Colonic mucosa (tissue), 4 donors: ENCODE measurements at regions not wholly inside any gene's neighbourhood (a gene's known extent, or its start where the extent isn't known, plus 50 kb on each side); places are given as distances from the start of the nearest gene placed in this dataset.
A peak's percentile ranks its signal among the peaks of the same experiment; 100 is the strongest.

Experiments
- DNase-seq: peaks from one replicate; pipeline ENCODE4 v3.0.0-alpha.2; 2020
- H3K27ac ChIP-seq: fragments of 200-600 bp; one replicate; pipeline ENCODE4 v1.8.0; 2021
- H3K27me3 ChIP-seq: fragments of 200-600 bp; one replicate; pipeline ENCODE4 v1.8.0; 2021
- H3K36me3 ChIP-seq: fragments of 200-600 bp; one replicate; pipeline ENCODE4 v1.8.0; 2021
- H3K4me1 ChIP-seq: fragments of 200-600 bp; one replicate; pipeline ENCODE4 v1.8.0; 2021; ENCODE audit warnings: mild to moderate bottlenecking
- H3K4me3 ChIP-seq: fragments of 200-600 bp; one replicate; pipeline ENCODE4 v1.8.0; 2021
- H3K9ac ChIP-seq, 2 donors: one replicate each; pipeline ENCODE4 v1.7.0; 2013; ENCODE audit warnings: control low read depth in 2 of 2, low read depth in 2 of 2, low read length in 2 of 2
- H3K9me3 ChIP-seq: fragments of 200-600 bp; one replicate; pipeline ENCODE4 v1.8.0; 2021
- intact Hi-C: fragments of 100-400 bp; cut with DNase I; formaldehyde crosslinking; loops from one replicate; pipeline ENCODE4 v1.14.1; 2022
- TF ChIP-seq, protein P1 (sequence below): fragments of 200-600 bp; IDR thresholded peaks from one replicate; pipeline ENCODE4 v1.8.0; 2022; ENCODE audit warnings: antibody characterized with exemption, mild to moderate bottlenecking
- donor health status: healthy.
- donor health status: DM: no; HTN: no; CAD: no.
- donor health status: DM: no; HTN: no; CAD: no.

DNA sequence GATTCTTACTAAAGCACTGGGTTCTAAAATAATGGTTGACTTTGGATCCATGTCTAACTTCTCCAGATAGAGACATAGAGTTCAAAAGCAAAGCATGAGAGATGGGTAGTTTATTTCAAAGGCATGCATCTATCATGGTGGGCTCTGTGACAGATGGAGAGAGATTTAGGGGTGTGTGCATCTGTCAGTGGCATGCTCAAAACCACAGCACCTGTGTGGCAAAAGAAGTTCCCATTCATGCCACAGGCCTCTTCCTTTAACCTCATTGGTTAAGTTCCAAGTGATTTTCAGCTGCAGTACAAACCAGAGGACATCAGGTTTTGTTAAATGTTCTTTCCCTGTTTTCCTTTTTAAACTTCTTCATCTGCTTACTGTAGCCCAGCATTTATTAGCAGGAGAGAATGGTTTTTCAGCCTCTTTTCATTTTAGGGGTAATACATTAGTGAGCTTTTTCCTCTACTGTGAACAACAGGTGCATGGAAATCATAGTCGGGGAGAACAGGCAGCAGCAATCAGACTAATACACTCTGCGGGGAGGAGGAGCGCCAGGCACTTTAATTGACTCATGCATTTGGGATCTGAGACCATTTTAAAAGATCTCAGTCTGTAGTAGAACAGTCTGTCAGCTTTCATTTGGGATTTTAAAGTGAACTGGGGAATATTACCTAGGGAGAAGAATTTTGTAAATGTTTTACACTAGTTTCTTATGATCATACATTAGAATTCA, 52.4 kb upstream of the UPP2 start:
- Histone ChIP-seq H3K9ac (no peak overlapping the region), H3K36me3 (no peaks in the 10 kb centered on the region), H3K27me3 (no peaks in the 10 kb centered on the region), H3K4me3 (no peak overlapping the region), H3K9me3 (no peaks in the 10 kb centered on the region), H3K27ac (no peak overlapping the region), H3K4me1 (no peaks in the 10 kb centered on the region)
- DNase-seq = no peak
- intact Hi-C loops = loop anchor here (10.0 kb wide), 1 partner anchor 416 kb away; no protein-coding TSS in a partner anchor
- TF ChIP-seq, protein P1, sequence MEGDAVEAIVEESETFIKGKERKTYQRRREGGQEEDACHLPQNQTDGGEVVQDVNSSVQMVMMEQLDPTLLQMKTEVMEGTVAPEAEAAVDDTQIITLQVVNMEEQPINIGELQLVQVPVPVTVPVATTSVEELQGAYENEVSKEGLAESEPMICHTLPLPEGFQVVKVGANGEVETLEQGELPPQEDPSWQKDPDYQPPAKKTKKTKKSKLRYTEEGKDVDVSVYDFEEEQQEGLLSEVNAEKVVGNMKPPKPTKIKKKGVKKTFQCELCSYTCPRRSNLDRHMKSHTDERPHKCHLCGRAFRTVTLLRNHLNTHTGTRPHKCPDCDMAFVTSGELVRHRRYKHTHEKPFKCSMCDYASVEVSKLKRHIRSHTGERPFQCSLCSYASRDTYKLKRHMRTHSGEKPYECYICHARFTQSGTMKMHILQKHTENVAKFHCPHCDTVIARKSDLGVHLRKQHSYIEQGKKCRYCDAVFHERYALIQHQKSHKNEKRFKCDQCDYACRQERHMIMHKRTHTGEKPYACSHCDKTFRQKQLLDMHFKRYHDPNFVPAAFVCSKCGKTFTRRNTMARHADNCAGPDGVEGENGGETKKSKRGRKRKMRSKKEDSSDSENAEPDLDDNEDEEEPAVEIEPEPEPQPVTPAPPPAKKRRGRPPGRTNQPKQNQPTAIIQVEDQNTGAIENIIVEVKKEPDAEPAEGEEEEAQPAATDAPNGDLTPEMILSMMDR = no peak

DNA sequence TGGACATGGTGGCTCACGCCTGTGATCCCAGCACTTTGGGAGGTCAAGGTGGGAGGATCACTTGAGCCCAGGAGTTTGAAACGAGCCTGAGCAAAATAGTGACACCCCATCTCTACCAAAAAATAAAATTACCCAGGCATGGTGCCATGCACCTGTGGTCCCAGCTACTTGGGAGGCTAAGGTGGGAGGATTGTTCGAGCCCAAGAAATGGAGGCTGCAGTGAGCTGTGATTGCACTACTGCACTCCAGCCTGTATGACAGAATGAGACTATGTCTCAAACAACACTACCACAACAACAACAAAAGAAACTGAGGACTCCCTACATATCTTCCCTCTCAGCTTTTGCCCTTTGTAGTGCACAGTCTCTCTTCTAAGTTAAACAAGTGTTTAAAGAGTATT, 53.3 kb upstream of the UPP2 start:
- H3K27me3 ChIP-seq = no peaks in the 10 kb centered on the region
- no peak overlapping the region for H3K27ac ChIP-seq
- H3K4me3 ChIP-seq = no peak overlapping the region
- intact Hi-C loops = loop anchor here (10.0 kb wide), 1 partner anchor 416 kb away; no protein-coding TSS in a partner anchor
- no peaks in the 10 kb centered on the region for H3K4me1 ChIP-seq
- DNase-seq = no peak
- no peaks in the 10 kb centered on the region for H3K9me3 ChIP-seq
- H3K9ac ChIP-seq = no peak overlapping the region
- H3K36me3 ChIP-seq = no peaks in the 10 kb centered on the region
- TF ChIP-seq, protein P1 = no peak

DNA sequence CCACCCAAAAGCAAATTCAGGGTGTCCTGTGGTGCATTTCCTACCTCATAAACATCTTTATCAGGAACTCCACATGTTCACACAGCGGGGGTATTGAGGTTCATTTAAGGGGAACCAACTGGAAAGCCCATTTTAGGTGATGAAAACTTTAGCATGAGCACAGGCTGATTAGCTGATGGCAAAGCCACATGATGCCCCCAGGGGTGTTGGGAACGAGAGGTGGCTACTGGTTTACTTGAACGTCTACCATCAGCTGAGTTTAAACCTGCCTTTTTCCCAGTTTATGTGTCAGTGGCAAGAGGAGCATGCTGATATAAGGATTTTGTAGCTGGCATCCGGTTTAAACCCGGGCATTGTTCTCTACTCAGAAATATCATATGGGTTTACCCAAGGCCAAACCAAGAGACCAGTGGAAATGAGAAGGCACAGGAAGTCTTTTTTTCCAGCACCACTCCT, 54.5 kb upstream of the UPP2 start:
- Histone ChIP-seq H3K27me3 (no peaks in the 10 kb centered on the region), H3K4me1 (no peaks in the 10 kb centered on the region), H3K36me3 (no peaks in the 10 kb centered on the region), H3K4me3 (no peak overlapping the region), H3K9ac (no peak overlapping the region), H3K9me3 (no peaks in the 10 kb centered on the region), H3K27ac (no peak overlapping the region)
- TF ChIP-seq, protein P1 = no peak
- intact Hi-C loops = loop anchor here (10.0 kb wide), 1 partner anchor 418 kb away; no protein-coding TSS in a partner anchor
- DNase-seq = no peak

DNA sequence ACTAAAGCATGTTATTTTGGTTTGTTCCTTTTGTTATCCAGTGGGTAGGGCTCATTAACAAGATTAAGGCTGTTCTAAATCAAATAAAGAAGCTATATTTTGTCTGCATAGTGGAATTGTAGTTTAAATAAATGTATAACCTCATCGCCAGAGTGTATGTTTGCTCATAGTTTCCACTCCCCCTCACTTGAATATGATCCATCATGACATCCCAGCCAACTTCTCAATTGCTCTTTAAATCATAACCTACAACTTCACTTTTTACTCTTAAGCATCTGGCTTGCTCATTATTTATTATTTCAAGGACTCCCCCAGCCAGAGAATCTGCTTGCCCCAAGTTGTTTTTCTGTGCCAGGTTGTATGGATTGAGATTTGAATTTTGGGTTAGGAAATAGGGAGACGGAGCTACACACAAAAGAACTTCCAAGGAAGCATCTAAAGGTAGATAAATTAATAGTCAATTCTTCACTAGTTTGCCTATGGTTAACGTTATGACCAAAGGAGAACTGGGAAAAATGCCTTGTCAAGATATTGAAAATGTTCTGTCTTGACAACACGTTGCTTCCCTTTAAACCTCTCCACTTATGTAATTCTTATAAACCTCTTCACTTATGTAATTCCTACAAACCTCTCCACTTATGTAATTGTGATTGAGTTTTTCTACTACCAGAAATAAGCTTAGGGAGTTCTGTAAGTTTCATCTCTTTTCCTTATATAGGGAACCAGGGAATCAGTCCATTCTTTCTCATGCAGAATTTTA, 55.4 kb upstream of the UPP2 start:
- no peaks in the 10 kb centered on the region for H3K27me3 ChIP-seq
- DNase-seq = no peak
- no peak overlapping the region for H3K4me3 ChIP-seq
- intact Hi-C loops = loop anchor here (10.0 kb wide), 1 partner anchor 418 kb away; no protein-coding TSS in a partner anchor
- H3K27ac ChIP-seq = no peak overlapping the region
- no peaks in the 10 kb centered on the region for H3K9me3 ChIP-seq
- no peak overlapping the region for H3K9ac ChIP-seq
- H3K36me3 ChIP-seq = no peaks in the 10 kb centered on the region
- H3K4me1 ChIP-seq = no peaks in the 10 kb centered on the region
- TF ChIP-seq, protein P1 = no peak

DNA sequence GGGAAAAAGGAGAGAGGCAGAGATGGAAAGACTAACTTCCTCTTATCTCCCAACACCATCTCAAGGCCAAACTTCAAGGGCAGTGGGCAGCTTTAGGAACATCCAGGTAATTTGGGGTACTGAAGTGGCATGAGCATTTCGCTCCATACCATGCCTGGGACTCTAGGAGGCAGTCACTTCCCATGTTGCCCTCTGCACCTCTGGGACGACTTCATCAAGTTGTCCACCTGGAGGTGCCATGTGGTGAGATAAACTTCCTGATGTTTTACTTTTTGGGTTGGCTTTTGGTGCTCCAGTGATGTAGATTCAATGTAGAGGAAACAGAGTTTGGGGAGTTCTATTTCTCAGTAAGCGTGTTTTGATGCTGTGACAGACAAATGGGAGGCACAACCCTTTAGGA, 56.3 kb upstream of the UPP2 start:
- Histone ChIP-seq H3K9ac (no peak overlapping the region), H3K9me3 (no peaks in the 10 kb centered on the region), H3K27ac (no peak overlapping the region), H3K4me1 (no peaks in the 10 kb centered on the region), H3K4me3 (no peak overlapping the region), H3K27me3 (no peaks in the 10 kb centered on the region), H3K36me3 (no peaks in the 10 kb centered on the region)
- DNase-seq = peak; percentile 41
- TF ChIP-seq, protein P1 = peak; percentile 46
- intact Hi-C loops = loop anchor here (10.0 kb wide), 1 partner anchor 419 kb away; no protein-coding TSS in a partner anchor
